Testis (tissue), 2 donors: ENCODE measurements at regions not wholly inside any gene's neighbourhood (a gene's known extent, or its start where the extent isn't known, plus 50 kb on each side); places are given as distances from the start of the nearest gene placed in this dataset.

Experiments
- CTCF ChIP-seq, 3 experiments: fragments of 450-650 bp in 2 of 3; fragments of 200-600 bp in 1 of 3; sonication (generic) in 1 of 3; IDR thresholded peaks; one replicate each; pipeline ENCODE4 v1.5.1; 2016 to 2019; ENCODE audit warnings: antibody characterized with exemption in 3 of 3, mild to moderate bottlenecking in 2 of 3, moderate library complexity in 1 of 3
- POLR2A ChIP-seq: fragments of 450-650 bp; IDR thresholded peaks from one replicate; pipeline ENCODE4 v1.6.1; 2017; ENCODE audit warnings: antibody characterized with exemption, mild to moderate bottlenecking, moderate library complexity

DNA sequence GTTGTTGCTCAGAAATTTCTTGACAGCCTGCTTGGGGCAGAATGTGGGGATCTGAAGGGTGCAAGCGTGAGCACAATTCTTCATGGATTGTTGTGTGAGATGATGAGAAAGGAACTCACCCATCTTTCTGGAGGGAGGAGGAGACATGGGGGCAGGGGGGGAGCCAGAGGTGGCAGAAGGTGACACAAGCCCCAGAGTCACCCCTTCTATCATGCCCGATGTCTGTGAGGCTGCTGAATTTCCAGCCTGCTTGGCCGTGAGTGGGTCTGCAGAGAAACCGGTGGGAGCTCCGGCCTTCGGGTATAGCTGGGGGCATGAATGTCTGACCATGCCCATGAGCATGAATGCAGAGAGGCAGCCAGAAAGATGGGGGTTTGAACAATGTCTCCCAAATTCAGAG is 870.7 kb downstream of the TBC1D22A start:
- no peak for TF ChIP-seq CTCF (IDR thresholded peaks at IDR 0.05)
- no peak for TF ChIP-seq POLR2A
